ENCODE measurements at regions not wholly inside any gene's neighbourhood (a gene's known extent, or its start where the extent isn't known, plus 50 kb on each side); places are given as distances from the start of the nearest gene placed in this dataset.

DNA sequence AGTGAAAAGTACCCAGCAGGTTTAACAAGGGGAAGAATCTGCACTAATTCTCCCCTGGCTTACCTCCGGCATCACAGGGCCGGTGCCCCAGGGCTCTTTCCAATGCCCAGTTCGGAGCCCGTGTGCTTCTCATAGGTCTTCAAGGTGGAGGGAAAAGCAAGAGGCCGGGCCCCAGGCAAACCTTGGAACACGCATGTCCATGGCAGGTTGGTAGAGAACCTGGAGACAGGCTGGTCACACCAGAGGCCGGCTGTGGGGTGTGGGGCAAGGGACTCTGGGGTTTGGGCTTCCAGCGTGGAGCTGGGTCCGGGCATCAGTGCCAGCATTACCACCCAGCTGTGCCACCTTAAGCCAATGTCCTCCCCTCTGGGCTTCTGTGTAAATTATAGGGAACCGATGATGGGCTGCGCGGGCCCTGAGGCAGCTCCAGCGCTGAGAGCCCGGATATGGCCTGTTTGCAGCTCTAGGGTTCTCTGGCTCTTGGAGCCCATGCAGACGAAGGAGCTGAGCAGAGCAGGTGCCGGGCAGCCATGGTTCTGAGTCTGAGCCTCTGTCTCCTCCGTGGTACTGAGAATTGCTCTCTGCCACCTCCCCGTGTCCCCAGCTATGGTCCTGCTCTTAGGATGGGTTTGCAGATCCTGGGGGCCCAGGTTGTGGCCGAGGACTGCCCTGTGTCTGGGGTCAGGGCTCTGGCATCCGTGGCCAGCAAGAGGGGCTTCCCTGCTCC is 197.0 kb upstream of the C14orf180 start:
- TF ChIP-seq, protein P1, sequence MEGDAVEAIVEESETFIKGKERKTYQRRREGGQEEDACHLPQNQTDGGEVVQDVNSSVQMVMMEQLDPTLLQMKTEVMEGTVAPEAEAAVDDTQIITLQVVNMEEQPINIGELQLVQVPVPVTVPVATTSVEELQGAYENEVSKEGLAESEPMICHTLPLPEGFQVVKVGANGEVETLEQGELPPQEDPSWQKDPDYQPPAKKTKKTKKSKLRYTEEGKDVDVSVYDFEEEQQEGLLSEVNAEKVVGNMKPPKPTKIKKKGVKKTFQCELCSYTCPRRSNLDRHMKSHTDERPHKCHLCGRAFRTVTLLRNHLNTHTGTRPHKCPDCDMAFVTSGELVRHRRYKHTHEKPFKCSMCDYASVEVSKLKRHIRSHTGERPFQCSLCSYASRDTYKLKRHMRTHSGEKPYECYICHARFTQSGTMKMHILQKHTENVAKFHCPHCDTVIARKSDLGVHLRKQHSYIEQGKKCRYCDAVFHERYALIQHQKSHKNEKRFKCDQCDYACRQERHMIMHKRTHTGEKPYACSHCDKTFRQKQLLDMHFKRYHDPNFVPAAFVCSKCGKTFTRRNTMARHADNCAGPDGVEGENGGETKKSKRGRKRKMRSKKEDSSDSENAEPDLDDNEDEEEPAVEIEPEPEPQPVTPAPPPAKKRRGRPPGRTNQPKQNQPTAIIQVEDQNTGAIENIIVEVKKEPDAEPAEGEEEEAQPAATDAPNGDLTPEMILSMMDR (conservative IDR thresholded peaks at IDR 0.05) = no peak
- TF ChIP-seq EZH2 (IDR thresholded peaks at IDR 0.05; ENCODE audit: low read depth) = no peak
